ENCODE measurements at regions not wholly inside any gene's neighbourhood (a gene's known extent, or its start where the extent isn't known, plus 50 kb on each side); places are given as distances from the start of the nearest gene placed in this dataset.

- no peak overlapping the region for H3K27ac ChIP-seq (ENCODE audit: low read length)
- no peaks in the 10 kb centered on the region for H3K27me3 ChIP-seq (ENCODE audit: low read depth, low read length)
- no peaks in the 10 kb centered on the region for H3K36me3 ChIP-seq (ENCODE audit: control insufficient read depth in 1 of 2, insufficient read depth in 2 of 2, low read length in 2 of 2)
- H3K4me3 ChIP-seq (ENCODE audit: low read depth in 1 of 2, low read length in 2 of 2) = no peak overlapping the region
- H3K9me3 ChIP-seq (ENCODE audit: control insufficient read depth in 1 of 2, low read length in 2 of 2) = peaks cover 0 to 3% of the 10 kb centered on the region in 2 donors
- H3K4me1 ChIP-seq (ENCODE audit: control insufficient read depth in 1 of 2, insufficient read depth in 2 of 2, low read length in 2 of 2) = no peaks in the 10 kb centered on the region
These were observed 125.6 kb downstream of the NXNL2 start for GRCh38 chr9:88660611-88661010.

DNA sequence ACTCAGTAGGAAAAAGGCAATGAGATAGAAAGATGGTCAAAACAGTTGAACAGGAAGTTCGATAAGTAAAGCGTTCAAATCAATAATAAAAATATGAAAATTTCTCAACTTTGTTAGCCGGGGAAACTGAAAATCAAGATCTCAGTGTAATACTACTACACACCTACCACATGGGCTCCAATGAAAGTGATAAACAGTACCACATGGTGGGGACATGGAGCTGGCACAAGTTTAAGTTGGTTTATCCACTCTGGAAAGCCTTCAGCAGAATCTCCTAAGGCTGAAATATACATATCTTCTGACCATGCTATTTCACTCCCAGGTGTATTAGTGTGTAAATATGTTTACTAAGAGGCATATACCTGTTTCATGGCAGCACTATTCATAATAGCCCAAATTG is 126.8 kb downstream of the NXNL2 start:
- no peaks in the 10 kb centered on the region for H3K4me1 ChIP-seq (ENCODE audit: control insufficient read depth in 1 of 2, insufficient read depth in 2 of 2, low read length in 2 of 2)
- H3K4me3 ChIP-seq (ENCODE audit: low read depth in 1 of 2, low read length in 2 of 2) = no peak overlapping the region
- no peaks in the 10 kb centered on the region for H3K36me3 ChIP-seq (ENCODE audit: control insufficient read depth in 1 of 2, insufficient read depth in 2 of 2, low read length in 2 of 2)
- no peak overlapping the region for H3K27ac ChIP-seq (ENCODE audit: low read length)
- peaks cover 0 to 3% of the 10 kb centered on the region in 2 donors for H3K9me3 ChIP-seq (ENCODE audit: control insufficient read depth in 1 of 2, low read length in 2 of 2)
- H3K27me3 ChIP-seq (ENCODE audit: low read depth, low read length) = no peaks in the 10 kb centered on the region

GRCh38 chr9:88663771-88664419 is 128.9 kb downstream of the NXNL2 start:
- no peaks in the 10 kb centered on the region for H3K27me3 ChIP-seq (ENCODE audit: low read depth, low read length)
- no peak overlapping the region for H3K27ac ChIP-seq (ENCODE audit: low read length)

DNA sequence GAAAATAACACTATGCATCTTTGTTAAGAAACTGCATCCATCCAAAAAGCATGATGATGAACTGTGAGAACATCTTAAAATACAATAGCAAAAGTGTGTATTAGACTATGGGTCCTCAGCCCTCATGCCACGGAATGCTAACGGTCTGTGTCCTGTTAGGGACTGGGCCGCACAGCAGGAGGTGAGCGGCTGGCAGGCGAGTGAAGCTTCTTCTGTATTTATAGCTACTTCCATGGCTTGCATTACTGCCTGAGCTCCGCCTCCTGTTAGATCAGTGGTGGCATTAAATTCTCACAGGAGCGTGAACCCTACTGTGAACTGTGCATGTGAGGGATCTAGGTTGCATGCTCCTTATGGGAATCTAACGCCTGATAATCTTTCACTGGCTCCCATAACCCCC is 129.8 kb downstream of the NXNL2 start:
- peaks cover 0 to 3% of the 10 kb centered on the region in 2 donors for H3K9me3 ChIP-seq (ENCODE audit: control insufficient read depth in 1 of 2, low read length in 2 of 2)
- no peaks in the 10 kb centered on the region for H3K4me1 ChIP-seq (ENCODE audit: control insufficient read depth in 1 of 2, insufficient read depth in 2 of 2, low read length in 2 of 2)
- H3K36me3 ChIP-seq (ENCODE audit: control insufficient read depth in 1 of 2, insufficient read depth in 2 of 2, low read length in 2 of 2) = no peaks in the 10 kb centered on the region
- no peak overlapping the region for H3K27ac ChIP-seq (ENCODE audit: low read length)
- no peaks in the 10 kb centered on the region for H3K27me3 ChIP-seq (ENCODE audit: low read depth, low read length)
- H3K4me3 ChIP-seq (ENCODE audit: low read depth in 1 of 2, low read length in 2 of 2) = no peak overlapping the region

More at GRCh38 chr9:88663771-88664419, 128.9 kb downstream of the NXNL2 start:
- Histone ChIP-seq H3K9me3 (ENCODE audit: control insufficient read depth in 1 of 2, low read length in 2 of 2) (peaks cover 0 to 3% of the 10 kb centered on the region in 2 donors), H3K36me3 (ENCODE audit: control insufficient read depth in 1 of 2, insufficient read depth in 2 of 2, low read length in 2 of 2) (no peaks in the 10 kb centered on the region), H3K4me1 (ENCODE audit: control insufficient read depth in 1 of 2, insufficient read depth in 2 of 2, low read length in 2 of 2) (no peaks in the 10 kb centered on the region), H3K4me3 (ENCODE audit: low read depth in 1 of 2, low read length in 2 of 2) (no peak overlapping the region)

DNA sequence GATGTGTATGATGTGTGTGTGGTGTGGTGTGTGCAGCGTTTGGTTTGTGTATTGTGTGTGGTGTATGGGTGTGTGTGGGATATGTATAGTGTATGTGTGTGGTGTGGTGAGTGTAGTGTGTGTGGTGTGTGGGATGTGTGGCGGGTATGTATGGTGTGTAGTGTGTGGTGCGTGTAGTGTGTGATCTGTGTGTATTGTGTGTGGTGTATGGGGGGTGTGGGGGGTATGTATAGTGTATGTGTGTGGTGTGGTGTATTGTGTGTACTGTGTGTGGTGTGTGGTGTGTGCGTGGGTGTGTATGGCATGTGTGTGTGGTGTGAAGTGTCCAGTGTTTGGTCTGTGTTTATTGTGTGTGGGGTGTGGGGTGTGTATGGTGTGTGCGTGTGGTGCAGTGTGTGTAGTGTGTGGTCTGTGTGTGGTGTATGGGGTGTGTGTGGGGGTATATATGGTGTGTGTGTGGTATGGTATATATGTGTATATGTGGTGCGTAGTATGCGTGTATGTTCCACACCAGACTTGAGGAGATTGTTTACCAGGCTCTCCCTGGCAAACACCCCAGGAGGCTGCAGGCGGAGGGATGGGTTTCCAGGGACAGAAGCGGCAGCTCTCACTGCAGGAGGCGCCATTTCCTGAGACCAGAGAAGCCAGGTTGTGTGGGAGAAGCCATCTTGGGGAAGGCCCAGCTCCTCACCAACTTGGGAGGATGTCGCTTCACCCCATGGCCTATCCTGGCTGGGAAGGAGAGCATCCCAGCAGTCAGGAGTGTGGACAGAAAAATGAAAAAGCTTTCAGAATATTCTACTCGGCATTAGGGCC is 138.1 kb downstream of the NXNL2 start:
- no peak overlapping the region for H3K27ac ChIP-seq (ENCODE audit: low read length)
- H3K9me3 ChIP-seq (ENCODE audit: control insufficient read depth in 1 of 2, low read length in 2 of 2) = no peaks in the 10 kb centered on the region
- H3K36me3 ChIP-seq (ENCODE audit: control insufficient read depth in 1 of 2, insufficient read depth in 2 of 2, low read length in 2 of 2) = no peaks in the 10 kb centered on the region
- H3K27me3 ChIP-seq (ENCODE audit: low read depth, low read length) = no peaks in the 10 kb centered on the region
- H3K4me1 ChIP-seq (ENCODE audit: control insufficient read depth in 1 of 2, insufficient read depth in 2 of 2, low read length in 2 of 2) = no peaks in the 10 kb centered on the region
- H3K4me3 ChIP-seq (ENCODE audit: low read depth in 1 of 2, low read length in 2 of 2) = no peak overlapping the region

DNA sequence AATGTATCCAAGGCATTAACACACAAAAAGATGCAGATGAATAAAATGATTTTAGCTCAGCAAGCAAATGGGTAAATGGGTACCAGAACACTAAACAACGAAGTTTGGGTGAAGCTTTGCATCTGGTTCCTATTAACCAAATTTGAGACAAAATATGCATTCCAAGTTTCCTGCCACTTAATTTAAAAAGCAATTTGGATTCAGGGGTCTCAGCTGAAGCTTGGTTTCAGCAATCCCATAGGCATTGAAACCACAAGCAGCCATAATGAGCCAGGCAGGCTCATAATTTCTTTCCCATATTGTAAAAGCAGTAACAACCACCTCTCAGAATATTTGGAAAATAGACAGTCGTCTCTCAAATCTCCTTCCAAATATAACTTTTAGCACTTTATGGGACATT is 138.9 kb downstream of the NXNL2 start:
- H3K36me3 ChIP-seq (ENCODE audit: control insufficient read depth in 1 of 2, insufficient read depth in 2 of 2, low read length in 2 of 2) = no peaks in the 10 kb centered on the region
- H3K9me3 ChIP-seq (ENCODE audit: control insufficient read depth in 1 of 2, low read length in 2 of 2) = no peaks in the 10 kb centered on the region
- no peaks in the 10 kb centered on the region for H3K4me1 ChIP-seq (ENCODE audit: control insufficient read depth in 1 of 2, insufficient read depth in 2 of 2, low read length in 2 of 2)
- no peak overlapping the region for H3K27ac ChIP-seq (ENCODE audit: low read length)
- H3K4me3 ChIP-seq (ENCODE audit: low read depth in 1 of 2, low read length in 2 of 2) = no peak overlapping the region
- no peaks in the 10 kb centered on the region for H3K27me3 ChIP-seq (ENCODE audit: low read depth, low read length)

DNA sequence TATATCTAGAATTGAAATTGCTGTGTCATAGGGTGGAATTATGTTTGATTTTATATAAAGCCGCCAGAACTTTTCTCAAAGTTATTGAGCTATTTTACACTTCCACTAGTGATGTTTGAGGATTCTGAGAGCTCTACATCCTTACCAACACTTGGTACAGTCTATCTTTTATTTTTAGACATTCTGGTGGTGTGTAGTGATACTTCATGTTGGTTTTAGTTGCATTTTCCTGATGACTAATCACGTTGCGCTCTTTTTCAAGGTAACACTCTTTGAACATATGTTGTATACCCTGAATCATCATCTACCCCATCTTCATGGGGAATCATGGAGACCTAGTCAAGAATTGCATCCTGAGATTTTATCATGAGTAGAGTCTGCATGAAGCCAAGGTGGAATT is 141.7 kb downstream of the NXNL2 start:
- Histone ChIP-seq H3K9me3 (ENCODE audit: control insufficient read depth in 1 of 2, low read length in 2 of 2) (no peaks in the 10 kb centered on the region), H3K27ac (ENCODE audit: low read length) (no peak overlapping the region)

DNA sequence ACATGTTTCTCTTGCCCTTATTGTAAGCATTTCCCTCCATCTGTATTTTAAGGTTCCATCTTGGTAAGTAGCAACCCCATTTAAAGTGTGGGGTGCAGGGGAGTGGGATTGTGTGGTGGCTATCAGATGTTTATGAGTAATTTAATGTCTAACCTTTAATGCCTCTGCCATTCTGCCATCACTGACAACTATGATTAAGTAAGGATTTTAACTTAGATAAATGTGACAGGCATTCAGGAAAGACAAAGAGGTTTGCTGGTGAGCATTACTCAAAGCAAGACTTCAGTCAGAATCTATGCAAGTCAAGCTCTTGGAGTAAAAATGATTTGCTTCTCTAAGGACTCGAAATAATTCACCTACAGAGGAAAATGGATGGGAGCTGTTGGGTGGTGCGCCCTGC is 143.0 kb downstream of the NXNL2 start:
- Histone ChIP-seq H3K27ac (ENCODE audit: low read length) (no peak overlapping the region), H3K4me1 (ENCODE audit: control insufficient read depth in 1 of 2, insufficient read depth in 2 of 2, low read length in 2 of 2) (no peaks in the 10 kb centered on the region), H3K4me3 (ENCODE audit: low read depth in 1 of 2, low read length in 2 of 2) (no peak overlapping the region), H3K9me3 (ENCODE audit: control insufficient read depth in 1 of 2, low read length in 2 of 2) (no peaks in the 10 kb centered on the region), H3K36me3 (ENCODE audit: control insufficient read depth in 1 of 2, insufficient read depth in 2 of 2, low read length in 2 of 2) (no peaks in the 10 kb centered on the region), H3K27me3 (ENCODE audit: low read depth, low read length) (no peaks in the 10 kb centered on the region)

More for the DNA sequence above, 141.7 kb downstream of the NXNL2 start:
- Histone ChIP-seq H3K27me3 (ENCODE audit: low read depth, low read length) (no peaks in the 10 kb centered on the region), H3K36me3 (ENCODE audit: control insufficient read depth in 1 of 2, insufficient read depth in 2 of 2, low read length in 2 of 2) (no peaks in the 10 kb centered on the region), H3K4me1 (ENCODE audit: control insufficient read depth in 1 of 2, insufficient read depth in 2 of 2, low read length in 2 of 2) (no peaks in the 10 kb centered on the region), H3K4me3 (ENCODE audit: low read depth in 1 of 2, low read length in 2 of 2) (no peak overlapping the region)

- Histone ChIP-seq H3K4me3 (ENCODE audit: low read depth in 1 of 2, low read length in 2 of 2) (no peak overlapping the region), H3K9me3 (ENCODE audit: control insufficient read depth in 1 of 2, low read length in 2 of 2) (no peaks in the 10 kb centered on the region), H3K36me3 (ENCODE audit: control insufficient read depth in 1 of 2, insufficient read depth in 2 of 2, low read length in 2 of 2) (no peaks in the 10 kb centered on the region), H3K4me1 (ENCODE audit: control insufficient read depth in 1 of 2, insufficient read depth in 2 of 2, low read length in 2 of 2) (no peaks in the 10 kb centered on the region), H3K27ac (ENCODE audit: low read length) (no peak overlapping the region), H3K27me3 (ENCODE audit: low read depth, low read length) (no peaks in the 10 kb centered on the region)
These were observed 143.5 kb downstream of the NXNL2 start for GRCh38 chr9:88678431-88678830.

DNA sequence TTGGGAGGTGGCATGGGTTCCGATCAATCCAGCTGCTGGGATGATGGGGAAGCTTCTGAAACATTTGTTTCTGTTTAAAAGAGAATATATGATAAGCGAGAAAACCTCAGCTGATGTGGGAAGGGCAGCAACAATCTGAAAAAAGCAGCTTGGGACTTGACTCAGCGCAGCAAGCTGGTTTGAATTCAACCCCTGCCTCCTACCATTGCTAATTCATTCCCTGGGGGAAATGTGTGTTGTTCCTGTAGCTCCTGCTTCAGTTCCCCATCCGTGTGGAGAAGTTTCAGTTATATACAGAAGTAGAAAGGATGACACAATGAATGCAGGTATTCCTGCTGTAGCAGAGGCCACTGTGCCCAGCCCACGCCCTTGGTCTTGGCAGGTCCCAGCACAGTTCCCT is 145.1 kb downstream of the NXNL2 start:
- no peaks in the 10 kb centered on the region for H3K27me3 ChIP-seq (ENCODE audit: low read depth, low read length)
- H3K4me3 ChIP-seq (ENCODE audit: low read depth in 1 of 2, low read length in 2 of 2) = no peak overlapping the region
- no peaks in the 10 kb centered on the region for H3K4me1 ChIP-seq (ENCODE audit: control insufficient read depth in 1 of 2, insufficient read depth in 2 of 2, low read length in 2 of 2)
- no peaks in the 10 kb centered on the region for H3K9me3 ChIP-seq (ENCODE audit: control insufficient read depth in 1 of 2, low read length in 2 of 2)
- no peaks in the 10 kb centered on the region for H3K36me3 ChIP-seq (ENCODE audit: control insufficient read depth in 1 of 2, insufficient read depth in 2 of 2, low read length in 2 of 2)
- H3K27ac ChIP-seq (ENCODE audit: low read length) = no peak overlapping the region

- H3K27me3 ChIP-seq (ENCODE audit: low read depth, low read length) = no peaks in the 10 kb centered on the region
- no peaks in the 10 kb centered on the region for H3K4me1 ChIP-seq (ENCODE audit: control insufficient read depth in 1 of 2, insufficient read depth in 2 of 2, low read length in 2 of 2)
- no peaks in the 10 kb centered on the region for H3K36me3 ChIP-seq (ENCODE audit: control insufficient read depth in 1 of 2, insufficient read depth in 2 of 2, low read length in 2 of 2)
- no peak overlapping the region for H3K27ac ChIP-seq (ENCODE audit: low read length)
- H3K9me3 ChIP-seq (ENCODE audit: control insufficient read depth in 1 of 2, low read length in 2 of 2) = no peaks in the 10 kb centered on the region
- H3K4me3 ChIP-seq (ENCODE audit: low read depth in 1 of 2, low read length in 2 of 2) = no peak overlapping the region
These were observed 145.7 kb downstream of the NXNL2 start for GRCh38 chr9:88680505-88681160.

Data from muscle layer of duodenum (tissue), 2 donors.